Neuron (in vitro differentiated cells): ENCODE measurements at regions not wholly inside any gene's neighbourhood (a gene's known extent, or its start where the extent isn't known, plus 50 kb on each side); places are given as distances from the start of the nearest gene placed in this dataset.
"Not testable (repeated sequence)": the region's sequence is repeated elsewhere in the genome, so short reads cannot be mapped to it uniquely, and the experiment has no call there.

ENCODE experiments used
- H2AFZ ChIP-seq: one replicate; pipeline ENCODE4 v1.6.1; 2013; ENCODE audit warnings: low read depth, mild to moderate bottlenecking, inconsistent platforms, low read length, moderate library complexity
- H3K27me3 ChIP-seq: one replicate; pipeline ENCODE4 v1.6.1; 2013; ENCODE audit warnings: low read length; ENCODE audit not compliant: insufficient read depth
- H3K36me3 ChIP-seq: one replicate; pipeline ENCODE4 v1.6.1; 2013; ENCODE audit warnings: low read length; ENCODE audit not compliant: insufficient read depth
- H3K4me1 ChIP-seq: one replicate; pipeline ENCODE4 v1.6.1; 2013; ENCODE audit warnings: low read length; ENCODE audit not compliant: insufficient read depth
- H3K4me3 ChIP-seq: 2 replicates; pipeline ENCODE4 v1.5.1; 2013; ENCODE audit warnings: mild to moderate bottlenecking, low read length, moderate library complexity
- H3K9me3 ChIP-seq: one replicate; pipeline ENCODE4 v1.6.1; 2013; ENCODE audit warnings: low read length

GRCh38 chr15:72847806-72848205 lies 64.2 kb upstream of the ADPGK start:
- Histone ChIP-seq H3K9me3 (no peaks in the 10 kb centered on the region), H2AFZ (peak overlapping the region; percentile 46), H3K4me3 (no peak overlapping the region), H3K27me3 (peaks cover 4% of the 10 kb centered on the region), H3K4me1 (peaks cover 6% of the 10 kb centered on the region), H3K36me3 (no peaks in the 10 kb centered on the region)

GRCh38 chr15:72847033-72847432 lies 63.5 kb upstream of the ADPGK start:
- no peaks in the 10 kb centered on the region for H3K36me3 ChIP-seq
- H3K9me3 ChIP-seq, result no peaks in the 10 kb centered on the region
- peaks cover 4% of the 10 kb centered on the region for H3K27me3 ChIP-seq
- peaks cover 6% of the 10 kb centered on the region for H3K4me1 ChIP-seq
- H2AFZ ChIP-seq, result no peak overlapping the region
- no peak overlapping the region for H3K4me3 ChIP-seq

- Histone ChIP-seq H3K4me1 (peaks cover 6% of the 10 kb centered on the region), H3K4me3 (no peak overlapping the region), H3K36me3 (no peaks in the 10 kb centered on the region), H3K9me3 (no peaks in the 10 kb centered on the region), H2AFZ (no peak overlapping the region), H3K27me3 (peaks cover 4% of the 10 kb centered on the region)
These were observed 62.4 kb upstream of the ADPGK start for GRCh38 chr15:72845981-72846383.

- Histone ChIP-seq H2AFZ (no peak overlapping the region), H3K4me1 (no peaks in the 10 kb centered on the region), H3K27me3 (peaks cover 4% of the 10 kb centered on the region), H3K36me3 (no peaks in the 10 kb centered on the region), H3K9me3 (no peaks in the 10 kb centered on the region), H3K4me3 (no peak overlapping the region)
These were observed 60.5 kb upstream of the ADPGK start for GRCh38 chr15:72844067-72844466.

- not testable (repeated sequence) for H3K4me3 ChIP-seq, H3K27me3 ChIP-seq, H3K4me1 ChIP-seq, H3K9me3 ChIP-seq, H3K36me3 ChIP-seq, H2AFZ ChIP-seq
These were observed 59.8 kb upstream of the ADPGK start for GRCh38 chr15:72843340-72843739.

- no peak overlapping the region for H2AFZ ChIP-seq
- H3K4me1 ChIP-seq, result no peaks in the 10 kb centered on the region
- H3K27me3 ChIP-seq, result no peaks in the 10 kb centered on the region
- H3K9me3 ChIP-seq, result no peaks in the 10 kb centered on the region
- no peaks in the 10 kb centered on the region for H3K36me3 ChIP-seq
- H3K4me3 ChIP-seq, result no peak overlapping the region
These were observed 56.6 kb upstream of the ADPGK start for GRCh38 chr15:72840114-72840513.

GRCh38 chr15:72838311-72838731 lies 54.8 kb upstream of the ADPGK start:
- no peaks in the 10 kb centered on the region for H3K27me3 ChIP-seq
- H2AFZ ChIP-seq, result no peak overlapping the region
- no peaks in the 10 kb centered on the region for H3K9me3 ChIP-seq
- peaks cover 6% of the 10 kb centered on the region for H3K4me1 ChIP-seq
- no peaks in the 10 kb centered on the region for H3K36me3 ChIP-seq
- H3K4me3 ChIP-seq, result no peak overlapping the region

- Histone ChIP-seq H3K9me3 (no peaks in the 10 kb centered on the region), H2AFZ (no peak overlapping the region), H3K4me1 (peaks cover 6% of the 10 kb centered on the region), H3K36me3 (no peaks in the 10 kb centered on the region), H3K4me3 (no peak overlapping the region), H3K27me3 (no peaks in the 10 kb centered on the region)
These were observed 53.2 kb upstream of the ADPGK start for GRCh38 chr15:72836676-72837330.

GRCh38 chr15:72835294-72835890 lies 51.8 kb upstream of the ADPGK start:
- no peak overlapping the region for H2AFZ ChIP-seq
- H3K36me3 ChIP-seq, result no peaks in the 10 kb centered on the region
- H3K4me3 ChIP-seq, result no peak overlapping the region
- H3K27me3 ChIP-seq, result no peaks in the 10 kb centered on the region
- H3K9me3 ChIP-seq, result no peaks in the 10 kb centered on the region
- peaks cover 6% of the 10 kb centered on the region for H3K4me1 ChIP-seq

- Histone ChIP-seq H3K27me3 (no peaks in the 10 kb centered on the region), H3K36me3 (no peaks in the 10 kb centered on the region), H2AFZ (no peak overlapping the region), H3K4me1 (peaks cover 6% of the 10 kb centered on the region), H3K4me3 (no peak overlapping the region), H3K9me3 (no peaks in the 10 kb centered on the region)
These were observed 50.0 kb upstream of the ADPGK start for GRCh38 chr15:72833561-72833960.
